ENCODE measurements at regions not wholly inside any gene's neighbourhood (a gene's known extent, or its start where the extent isn't known, plus 50 kb on each side); places are given as distances from the start of the nearest gene placed in this dataset.

GRCh38 chr9:95383185-95383676 lies 65.7 kb upstream of the FANCC start:
- TF ChIP-seq, protein P1, sequence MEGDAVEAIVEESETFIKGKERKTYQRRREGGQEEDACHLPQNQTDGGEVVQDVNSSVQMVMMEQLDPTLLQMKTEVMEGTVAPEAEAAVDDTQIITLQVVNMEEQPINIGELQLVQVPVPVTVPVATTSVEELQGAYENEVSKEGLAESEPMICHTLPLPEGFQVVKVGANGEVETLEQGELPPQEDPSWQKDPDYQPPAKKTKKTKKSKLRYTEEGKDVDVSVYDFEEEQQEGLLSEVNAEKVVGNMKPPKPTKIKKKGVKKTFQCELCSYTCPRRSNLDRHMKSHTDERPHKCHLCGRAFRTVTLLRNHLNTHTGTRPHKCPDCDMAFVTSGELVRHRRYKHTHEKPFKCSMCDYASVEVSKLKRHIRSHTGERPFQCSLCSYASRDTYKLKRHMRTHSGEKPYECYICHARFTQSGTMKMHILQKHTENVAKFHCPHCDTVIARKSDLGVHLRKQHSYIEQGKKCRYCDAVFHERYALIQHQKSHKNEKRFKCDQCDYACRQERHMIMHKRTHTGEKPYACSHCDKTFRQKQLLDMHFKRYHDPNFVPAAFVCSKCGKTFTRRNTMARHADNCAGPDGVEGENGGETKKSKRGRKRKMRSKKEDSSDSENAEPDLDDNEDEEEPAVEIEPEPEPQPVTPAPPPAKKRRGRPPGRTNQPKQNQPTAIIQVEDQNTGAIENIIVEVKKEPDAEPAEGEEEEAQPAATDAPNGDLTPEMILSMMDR (conservative IDR thresholded peaks at IDR 0.05; ENCODE audit: low read depth, low read length): no peak
- TF ChIP-seq EZH2 (IDR thresholded peaks at IDR 0.05; ENCODE audit: borderline replicate concordance, low read depth, low read length, poor library complexity, severe bottlenecking): no peak
